GM21723 (cell line): ENCODE measurements at regions not wholly inside any gene's neighbourhood (a gene's known extent, or its start where the extent isn't known, plus 50 kb on each side); places are given as distances from the start of the nearest gene placed in this dataset.
"Not testable (repeated sequence)": the region's sequence is repeated elsewhere in the genome, so short reads cannot be mapped to it uniquely, and the experiment has no call there.

Experiments
- ATAC-seq: cut with Tn5 transposase; IDR thresholded peaks from one replicate; pipeline ENCODE4 v1.9.1; 2021; ENCODE audit warnings: mild to moderate bottlenecking, moderate library complexity; ENCODE audit not compliant: unreplicated experiment

GRCh38 chr18:5024741-5025140, 172.3 kb downstream of the AKAIN1 start:
- ATAC-seq, result no peak

DNA sequence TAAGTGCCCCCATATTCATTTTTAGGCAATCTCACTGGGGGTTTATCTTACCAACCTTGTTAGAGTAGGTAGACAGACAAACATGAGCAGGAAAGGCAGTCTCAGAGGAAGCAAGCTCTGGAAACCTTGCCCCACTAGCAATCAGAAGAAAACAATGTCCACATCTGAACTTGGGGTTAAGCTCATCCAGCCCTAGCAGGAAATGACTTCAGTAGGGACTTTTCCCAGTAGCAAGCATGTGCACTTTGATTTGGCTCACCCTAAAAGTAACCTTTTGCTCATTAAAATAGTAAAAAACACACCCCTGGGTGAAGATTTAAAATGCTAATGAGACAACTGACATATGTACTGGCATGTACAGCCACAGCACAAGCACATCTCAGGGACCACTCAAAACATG, 175.5 kb downstream of the AKAIN1 start:
- ATAC-seq, result no peak

DNA sequence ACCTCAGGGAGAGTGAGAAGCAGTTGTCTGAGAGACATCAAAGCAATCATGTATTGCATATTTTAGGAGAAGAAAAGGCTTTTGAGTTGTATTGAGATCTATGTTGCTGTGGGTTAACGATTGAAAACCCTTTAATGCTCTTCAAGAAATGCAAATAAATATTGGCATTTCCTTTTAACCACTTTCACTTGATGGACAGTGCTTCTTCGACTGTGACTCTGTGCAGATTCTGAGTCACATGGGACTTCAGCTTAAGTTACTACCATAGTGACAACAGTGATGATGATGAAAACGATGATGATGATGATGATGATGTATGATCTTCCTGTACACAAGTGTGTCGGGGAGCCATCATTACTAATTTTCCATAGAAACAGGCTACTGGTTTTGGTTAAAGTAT, 181.8 kb downstream of the AKAIN1 start:
- no peak for ATAC-seq

DNA sequence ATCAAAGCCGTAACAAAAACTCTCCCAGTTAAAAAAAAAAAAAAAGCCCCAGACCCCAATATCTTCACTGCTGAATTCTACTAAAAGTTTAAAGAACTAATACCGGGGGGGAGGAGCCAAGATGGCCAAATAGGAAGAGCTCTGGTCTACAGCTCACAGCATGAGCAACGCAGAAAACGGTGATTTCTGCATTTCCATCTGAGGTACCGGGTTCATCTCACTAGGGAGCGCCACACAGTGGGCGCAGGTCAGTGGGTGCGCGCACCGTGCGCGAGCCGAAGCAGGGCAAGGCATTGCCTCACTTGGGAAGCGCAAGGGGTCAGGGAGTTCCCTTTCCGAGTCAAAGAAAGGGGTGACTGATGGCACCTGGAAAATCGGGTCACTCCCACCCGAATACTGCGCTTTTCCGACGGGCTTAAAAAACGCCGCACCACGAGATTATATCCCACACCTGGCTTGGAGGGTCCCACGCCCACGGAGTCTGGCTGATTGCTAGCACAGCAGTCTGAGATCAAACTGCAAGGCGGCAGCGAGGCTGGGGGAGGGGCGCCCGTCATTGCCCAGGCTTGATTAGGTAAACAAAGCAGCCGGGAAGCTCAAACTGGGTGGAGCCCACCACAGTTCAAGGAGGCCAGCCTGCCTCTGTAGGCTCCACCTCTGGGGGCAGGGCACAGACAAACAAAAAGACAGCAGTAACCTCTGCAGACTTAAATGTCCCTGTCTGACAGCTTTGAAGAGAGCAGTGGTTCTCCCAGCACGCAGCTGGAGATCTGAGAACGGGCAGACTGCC, 192.8 kb downstream of the AKAIN1 start:
- not testable (repeated sequence) for ATAC-seq

GRCh38 chr18:4994710-4995109, 202.3 kb downstream of the AKAIN1 start:
- ATAC-seq, result no peak

DNA sequence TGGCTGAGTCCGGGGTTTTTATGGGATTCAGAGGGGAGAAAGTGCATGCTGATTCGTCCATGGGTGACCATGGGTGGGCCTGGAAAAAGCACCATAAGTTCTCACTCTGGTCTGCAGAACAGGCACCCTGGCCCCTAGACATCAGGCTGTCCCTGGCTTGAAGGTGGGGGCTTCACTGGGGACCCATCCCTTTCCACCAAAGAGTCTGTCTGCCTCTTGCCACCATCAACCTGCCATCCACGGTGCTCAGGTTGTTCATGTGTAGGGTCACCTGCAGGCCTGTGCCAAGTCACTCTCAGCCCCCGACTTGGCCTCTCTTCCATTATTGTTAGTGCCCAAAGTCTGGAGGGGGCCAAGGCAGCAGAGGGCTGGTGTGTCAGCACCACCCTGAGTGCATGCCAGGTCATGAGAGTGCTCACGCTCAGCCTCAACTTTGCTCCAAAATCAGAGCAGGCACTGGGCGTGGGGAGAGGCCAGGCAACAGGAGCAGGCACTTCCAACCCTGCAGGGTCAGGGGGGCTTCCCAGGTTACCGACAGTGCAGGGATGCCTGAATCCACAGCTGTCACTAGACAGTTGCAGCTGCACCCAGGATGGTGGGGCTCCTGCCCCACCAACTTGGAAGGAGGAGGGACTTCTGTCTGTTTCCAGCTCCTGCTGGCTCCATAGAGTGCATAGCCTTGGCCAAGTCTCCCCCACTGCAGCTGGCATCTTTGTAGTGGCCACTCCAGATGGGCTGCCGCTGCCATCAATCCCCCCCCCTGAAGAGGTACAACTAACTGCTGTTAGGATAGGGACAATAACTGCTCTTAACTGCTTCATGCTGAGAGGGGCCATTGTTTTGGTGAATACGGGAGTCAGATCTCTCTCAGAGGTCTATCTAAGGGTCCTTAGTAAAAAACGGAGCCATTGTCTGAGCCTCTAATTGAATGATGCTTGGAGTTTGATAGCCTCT, 209.3 kb downstream of the AKAIN1 start:
- ATAC-seq, result no peak

GRCh38 chr18:4986677-4987076, 210.4 kb downstream of the AKAIN1 start:
- no peak for ATAC-seq

GRCh38 chr18:4986066-4986465, 211.0 kb downstream of the AKAIN1 start:
- no peak for ATAC-seq

DNA sequence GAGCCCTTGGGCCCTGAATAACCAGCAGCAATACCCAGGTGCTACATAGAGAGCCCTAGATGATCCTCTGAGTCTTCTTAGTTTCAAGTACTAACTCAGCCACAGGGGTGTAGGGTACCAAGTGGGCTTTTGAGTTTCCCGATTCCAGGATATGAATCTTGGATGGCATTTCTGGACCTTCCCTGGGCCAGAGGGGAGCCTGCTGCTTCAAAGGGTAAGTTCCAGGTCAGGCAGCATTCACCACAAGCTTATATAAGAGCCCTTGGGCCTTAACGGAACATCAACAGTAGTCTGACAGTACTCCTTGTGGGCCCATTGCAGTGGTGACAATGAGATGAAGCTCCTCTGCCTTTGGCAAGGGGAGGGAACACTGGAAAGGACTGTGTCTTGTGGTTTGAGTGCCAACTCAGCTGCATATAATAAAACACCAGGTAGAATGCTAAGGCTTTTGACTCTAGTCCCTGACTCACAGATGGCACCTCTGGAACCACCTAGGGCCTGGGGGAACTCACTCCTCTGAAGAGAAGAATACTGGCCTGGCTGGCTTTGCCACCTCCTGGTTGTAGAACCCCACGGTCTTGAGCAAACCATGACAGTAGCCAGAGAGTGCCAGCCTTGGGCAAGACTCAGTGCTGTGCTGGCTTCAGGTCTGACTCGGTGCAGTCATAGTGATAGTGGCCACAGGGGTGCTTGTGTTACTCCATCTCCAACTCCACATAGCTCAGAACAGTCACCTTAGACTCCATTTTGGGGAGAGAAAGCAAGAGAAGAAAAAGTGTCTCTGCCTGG, 235.7 kb downstream of the AKAIN1 start:
- no peak for ATAC-seq

DNA sequence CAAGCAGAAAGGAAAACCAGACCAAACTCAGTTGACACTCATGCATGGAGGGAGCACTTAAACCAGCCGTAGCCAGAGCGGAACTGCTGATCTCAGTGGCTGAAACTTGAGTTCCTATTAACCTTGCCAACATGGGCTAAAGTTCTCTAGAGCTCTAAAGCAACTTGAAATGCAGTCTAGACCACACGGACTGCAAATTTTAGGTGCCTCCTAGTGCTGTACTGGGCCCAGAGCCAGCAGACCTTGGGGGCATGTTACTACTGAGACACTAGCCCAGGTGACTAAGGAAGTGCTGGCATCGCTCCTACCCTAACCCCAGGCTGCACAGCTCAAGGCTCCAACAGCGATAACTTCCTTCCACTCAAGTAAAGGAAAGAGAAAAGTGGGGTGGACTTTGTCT, 236.5 kb downstream of the AKAIN1 start:
- ATAC-seq, result no peak

DNA sequence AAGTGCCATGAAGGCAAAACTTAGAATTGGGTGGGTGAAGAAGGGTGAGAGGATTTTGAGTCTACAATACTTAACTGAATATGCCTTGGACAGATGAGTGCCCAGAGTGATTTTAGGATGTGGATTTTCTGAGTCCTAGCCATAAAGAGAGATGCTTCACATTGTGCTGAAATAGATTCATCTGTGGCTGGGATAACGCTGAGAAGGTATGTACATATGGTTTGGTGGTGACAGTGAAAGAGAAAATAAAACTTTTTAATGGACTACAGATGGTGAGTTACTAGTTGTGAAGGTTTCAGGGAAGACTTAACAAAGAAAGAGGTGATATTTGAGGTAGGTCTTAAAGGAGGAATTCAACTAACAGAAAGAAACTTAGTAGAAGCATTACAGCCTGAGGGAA, 265.8 kb downstream of the AKAIN1 start:
- no peak for ATAC-seq

DNA sequence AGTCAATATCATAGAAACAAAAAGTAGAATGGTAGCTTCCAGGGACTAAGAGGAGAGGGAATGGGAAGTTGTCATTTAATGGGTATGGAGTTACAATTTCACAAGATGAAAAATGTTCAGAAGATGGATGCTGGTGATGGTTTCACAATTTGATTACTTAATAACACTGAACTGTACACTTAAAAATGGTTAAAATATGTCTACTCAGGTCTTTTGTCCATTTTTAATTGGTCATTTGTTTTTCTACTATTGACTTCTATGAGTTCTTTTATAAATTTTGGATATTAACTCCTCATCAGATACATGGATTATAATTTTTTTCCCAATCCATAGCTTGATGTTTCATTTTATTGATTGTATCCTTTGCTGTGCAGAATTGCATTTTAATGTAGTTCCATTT, 275.5 kb downstream of the AKAIN1 start:
- no peak for ATAC-seq

- ATAC-seq, result not testable (repeated sequence)
Observed at GRCh38 chr18:4917509-4917908, 279.5 kb downstream of the AKAIN1 start.

DNA sequence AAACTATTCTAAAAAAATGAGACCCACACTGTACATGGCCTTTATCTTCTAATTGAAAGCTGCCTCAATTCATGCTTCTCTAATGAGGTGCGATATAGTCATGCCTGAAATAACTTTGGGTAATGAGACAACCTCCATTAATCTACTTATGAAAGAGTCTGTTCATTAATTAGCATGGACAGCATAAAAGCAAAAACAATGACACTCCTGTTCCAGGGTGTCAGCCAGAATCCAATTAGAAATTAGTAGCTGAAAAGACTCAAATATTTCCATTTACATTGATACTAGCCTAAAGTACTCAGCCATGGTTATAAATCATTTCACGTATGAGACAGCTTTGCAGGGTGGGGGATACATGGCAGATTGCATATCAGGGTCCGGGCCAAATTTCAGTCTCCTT, 288.7 kb downstream of the AKAIN1 start:
- no peak for ATAC-seq

DNA sequence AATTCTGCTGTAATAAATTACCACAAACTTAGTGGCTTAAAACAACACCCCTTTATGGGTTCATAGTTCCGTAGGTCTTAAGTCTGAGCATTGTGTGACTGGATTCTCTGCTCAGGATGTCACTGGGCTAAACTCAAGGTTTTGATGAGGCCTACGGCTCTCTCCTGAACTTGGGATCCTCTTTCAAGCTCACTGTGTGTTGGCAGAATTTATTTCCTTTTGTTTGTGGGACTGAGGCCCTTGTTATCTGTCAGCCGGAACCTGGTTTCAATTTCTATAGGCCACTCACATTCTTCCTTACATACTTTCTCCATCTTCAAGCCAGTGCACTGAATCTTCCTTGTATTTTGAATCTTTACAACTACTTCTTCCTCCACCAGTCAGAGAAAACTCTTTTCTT, 290.2 kb downstream of the AKAIN1 start:
- ATAC-seq, result no peak

DNA sequence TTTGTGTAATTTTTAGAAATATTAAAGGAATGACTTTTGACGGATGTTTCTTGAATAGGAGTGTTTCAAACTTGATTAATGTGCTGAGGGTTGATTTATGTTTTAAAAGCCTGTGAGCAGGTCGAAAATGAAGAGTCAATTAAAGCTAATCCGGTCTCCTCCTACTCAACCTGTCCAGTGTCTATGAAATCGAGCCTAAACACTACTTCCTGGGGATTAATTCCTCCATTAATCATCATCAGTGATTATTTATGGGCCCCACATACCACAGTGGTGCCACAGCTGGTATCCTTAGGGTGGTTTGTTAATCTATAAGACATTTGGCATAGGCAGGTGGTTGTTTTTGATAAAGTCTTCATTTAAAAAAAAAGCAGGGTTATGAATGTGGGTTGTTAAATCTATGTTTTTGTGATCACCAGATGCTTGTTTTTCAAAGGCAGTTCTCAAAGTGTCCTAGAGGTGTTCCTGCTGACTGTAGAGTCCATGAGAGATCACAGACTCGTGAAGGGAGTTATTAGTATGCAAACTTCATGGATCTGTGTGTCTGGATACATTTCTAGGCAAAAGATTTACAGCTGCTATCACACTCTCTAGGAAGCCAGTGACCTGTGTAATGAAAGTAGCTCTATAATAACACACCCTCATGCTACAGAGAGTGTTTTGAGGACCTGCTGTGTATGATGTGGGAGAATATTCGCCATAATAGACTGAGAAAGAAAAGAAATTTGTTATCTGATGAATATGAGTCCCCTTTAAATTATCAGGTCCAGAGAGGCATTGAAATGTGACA, 308.6 kb downstream of the AKAIN1 start:
- ATAC-seq, result no peak

DNA sequence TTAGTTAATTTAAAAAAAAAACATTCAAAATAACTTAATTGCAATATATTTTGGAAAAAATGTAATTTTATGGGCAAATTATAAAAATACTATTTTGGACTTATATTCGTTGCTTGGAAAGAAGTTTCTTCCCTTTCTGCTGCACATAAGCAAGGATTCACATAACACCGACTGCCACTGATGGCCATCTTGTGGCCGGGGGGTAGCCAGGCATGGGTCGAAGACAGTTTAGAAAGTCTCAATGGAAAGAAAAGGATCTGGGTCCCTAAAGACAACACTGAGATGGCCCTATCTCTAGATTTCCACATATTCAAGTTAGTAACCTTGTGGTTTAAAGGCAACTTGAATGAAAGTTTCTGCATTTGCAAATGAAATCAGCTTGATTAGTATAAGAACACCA, 318.6 kb downstream of the AKAIN1 start:
- no peak for ATAC-seq

DNA sequence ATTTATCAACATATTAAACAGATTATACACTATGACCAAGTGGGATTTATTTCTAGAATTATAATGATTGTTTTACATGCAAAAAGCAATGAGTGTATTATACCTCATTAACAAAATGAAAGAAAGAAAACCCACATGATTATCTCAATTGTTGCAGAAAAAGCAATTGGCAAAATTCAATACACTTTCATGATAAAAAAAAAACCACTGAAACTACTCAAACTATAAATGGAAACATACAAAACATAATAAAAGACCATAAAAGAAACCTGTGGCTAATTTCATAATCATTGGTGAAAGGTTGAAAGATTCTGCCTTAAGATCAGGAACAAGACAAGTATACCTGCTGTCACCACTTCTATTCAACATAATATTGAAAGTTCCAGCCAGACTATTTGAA, 325.9 kb downstream of the AKAIN1 start:
- ATAC-seq, result no peak

DNA sequence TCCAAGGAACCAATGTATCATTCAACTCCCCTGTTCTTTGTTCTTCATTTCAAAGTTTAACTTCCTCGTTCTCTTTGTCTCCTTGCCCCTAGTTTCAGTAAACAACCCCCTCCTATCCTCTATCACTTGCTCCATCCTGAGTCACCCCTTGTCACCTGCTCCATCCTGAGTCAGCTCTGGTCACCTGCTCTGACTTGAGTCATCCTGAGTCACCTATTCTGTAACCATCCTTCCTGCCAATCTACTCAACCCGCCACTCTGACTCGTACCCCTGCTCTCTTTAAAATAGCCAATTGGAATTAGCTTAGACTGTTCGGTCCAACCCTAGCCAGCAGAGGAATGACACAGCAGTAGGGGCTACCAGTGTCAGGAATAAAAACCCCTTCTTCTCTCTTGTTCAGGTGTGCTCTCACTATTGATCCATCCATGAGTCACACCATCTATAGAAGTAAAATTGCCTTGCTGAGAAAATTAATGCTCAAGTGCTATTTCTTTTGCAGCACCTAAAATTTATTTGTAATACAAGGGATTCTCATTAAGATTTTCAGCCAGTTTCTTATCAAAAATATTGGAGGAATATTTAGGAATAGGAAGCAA, 326.8 kb downstream of the AKAIN1 start:
- ATAC-seq, result no peak

GRCh38 chr18:4869155-4869554, 327.9 kb downstream of the AKAIN1 start:
- no peak for ATAC-seq
